ENCODE measurements at regions not wholly inside any gene's neighbourhood (a gene's known extent, or its start where the extent isn't known, plus 50 kb on each side); places are given as distances from the start of the nearest gene placed in this dataset.

DNA sequence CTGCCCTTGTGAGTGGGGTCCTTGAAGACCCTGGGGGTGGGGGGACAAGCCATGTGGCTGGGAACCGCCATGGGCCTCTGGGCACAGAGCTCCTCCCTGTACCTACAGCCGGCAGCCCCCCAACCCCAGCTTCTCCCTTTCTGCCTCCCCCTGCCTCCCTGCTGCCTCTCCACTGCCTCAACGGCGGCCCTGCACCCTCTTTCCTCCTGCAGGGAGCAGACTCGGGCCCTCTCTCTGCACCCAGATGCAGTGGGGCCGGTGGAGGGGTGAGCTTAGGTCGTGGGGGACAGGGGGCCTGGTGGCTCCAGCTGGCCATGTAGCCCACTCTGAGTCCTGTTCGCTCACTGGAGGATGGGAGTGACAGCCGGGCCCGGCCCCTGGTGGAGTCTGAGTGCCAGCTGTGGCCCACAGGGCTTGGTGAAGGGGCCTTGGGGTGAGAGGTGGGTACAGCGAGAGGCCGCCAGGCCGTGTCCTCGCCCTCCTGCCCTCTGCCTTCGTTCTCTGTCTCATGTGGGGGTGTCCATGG lies 139.3 kb upstream of the COL5A1 start:
- DNase-seq (ENCODE audit: low read depth), result no peak

DNA sequence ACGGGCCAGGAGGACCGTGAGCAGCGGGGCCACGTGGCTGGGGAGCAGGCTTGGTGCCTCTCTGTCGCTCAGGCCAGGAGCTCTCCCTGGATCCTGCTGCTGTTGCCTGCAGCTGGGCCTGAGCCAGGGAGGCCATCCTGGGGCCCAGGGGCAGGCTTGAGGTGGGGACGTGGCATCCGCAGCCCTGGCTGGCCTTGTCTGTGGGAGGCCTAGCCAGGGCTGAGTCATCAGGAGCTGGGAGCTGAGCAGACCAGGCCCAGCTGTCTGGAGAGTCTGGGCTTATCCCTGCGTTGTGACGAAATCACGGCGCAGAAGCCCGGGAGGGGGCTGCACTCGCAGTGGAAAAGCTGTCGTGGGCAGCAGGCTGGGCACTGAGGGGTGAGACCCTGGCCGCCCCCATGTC lies 138.8 kb upstream of the COL5A1 start:
- DNase-seq (ENCODE audit: low read depth), result peak; percentile 98

DNA sequence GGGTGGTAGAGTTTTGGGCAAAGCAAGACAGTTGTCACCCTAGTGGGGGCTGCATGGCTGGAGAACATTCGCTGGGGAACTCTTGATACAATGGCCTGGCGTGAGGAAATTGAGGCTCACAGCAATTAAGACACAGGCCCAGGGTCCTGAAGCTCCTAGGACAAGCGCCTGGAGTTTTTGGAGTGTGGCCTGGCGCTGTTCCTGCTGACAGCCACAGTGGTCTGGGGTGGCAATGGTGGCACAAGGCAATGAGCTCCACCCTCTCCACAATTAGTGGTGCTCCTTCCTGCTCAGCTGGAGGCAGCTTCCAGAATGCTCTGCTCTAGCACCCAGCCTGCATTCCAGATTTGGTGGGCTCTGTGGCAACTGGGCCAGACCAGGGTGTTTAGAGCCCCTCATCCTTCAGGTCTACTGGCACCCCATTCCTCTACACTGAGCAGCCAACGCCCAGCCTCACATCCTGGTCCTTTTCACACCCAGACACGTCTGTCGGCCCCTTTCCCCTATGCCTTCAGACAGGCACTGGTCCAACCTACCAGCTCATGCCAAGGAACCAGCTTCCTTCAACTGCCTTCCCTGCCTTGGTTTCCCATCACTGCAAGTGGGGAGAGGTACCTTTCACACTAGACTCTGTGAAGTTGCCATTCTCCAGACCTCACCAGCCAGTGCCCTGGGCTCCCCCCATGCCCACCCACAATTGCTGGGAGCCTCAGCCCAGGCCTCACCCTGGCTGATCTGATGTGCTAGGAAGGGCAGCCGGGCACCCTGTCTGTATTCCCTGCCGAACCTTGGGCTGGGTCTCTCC lies 138.1 kb upstream of the COL5A1 start:
- no peak for DNase-seq (ENCODE audit: low read depth)

DNA sequence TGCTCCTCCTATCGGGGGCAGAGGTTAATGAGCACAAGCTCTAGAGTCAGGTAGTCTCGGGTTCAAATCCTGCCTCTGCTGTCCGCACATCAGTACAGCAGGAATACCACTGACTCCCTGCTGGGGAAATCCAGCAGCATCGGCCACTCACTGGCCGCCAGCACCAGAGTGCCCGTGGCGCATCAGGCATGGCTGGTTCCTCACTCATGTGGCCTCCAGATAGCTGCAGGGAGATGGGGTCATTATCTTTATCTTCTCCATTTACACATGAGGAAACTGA lies 137.6 kb upstream of the COL5A1 start:
- no peak for DNase-seq (ENCODE audit: low read depth)

DNA sequence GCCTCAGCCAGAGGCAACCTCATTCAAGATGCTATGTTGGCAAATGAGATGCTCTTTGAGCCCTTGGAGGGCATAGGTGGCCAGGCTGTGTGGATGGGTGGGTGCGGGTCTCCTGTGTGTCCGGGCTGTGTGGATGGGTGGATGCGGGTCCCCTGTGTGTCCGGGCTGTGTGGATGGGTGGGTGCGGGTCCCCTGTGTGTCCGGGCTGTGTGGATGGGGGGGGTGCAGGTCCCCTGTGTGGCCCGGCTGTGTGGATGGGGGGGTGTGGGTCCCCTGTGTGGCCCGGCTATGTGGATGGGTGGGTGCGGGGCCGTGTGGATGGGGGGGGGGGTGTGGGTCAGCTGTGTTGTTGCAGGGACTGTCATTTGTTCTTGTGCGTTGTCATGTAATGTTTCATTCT lies 136.6 kb upstream of the COL5A1 start:
- no peak for DNase-seq (ENCODE audit: low read depth)

DNA sequence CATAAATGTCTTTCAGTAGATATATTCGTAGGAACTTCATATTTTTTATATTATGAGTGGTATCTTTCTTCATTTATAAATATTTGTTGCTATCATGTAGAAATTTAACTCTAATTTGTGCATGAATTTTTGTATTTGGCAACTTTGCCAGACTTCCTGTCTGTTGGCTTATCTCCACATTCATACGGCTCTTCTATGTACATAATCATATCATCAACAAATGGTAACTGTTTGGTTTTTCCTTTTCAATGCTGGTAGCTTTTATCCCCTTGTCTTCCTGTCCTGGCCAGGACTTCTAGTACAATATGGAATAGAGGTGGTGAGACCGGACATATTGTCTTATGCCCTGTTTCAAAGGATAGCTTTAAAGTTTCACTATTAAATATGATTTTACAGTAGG lies 132.3 kb upstream of the COL5A1 start:
- no peak for DNase-seq (ENCODE audit: low read depth)

DNA sequence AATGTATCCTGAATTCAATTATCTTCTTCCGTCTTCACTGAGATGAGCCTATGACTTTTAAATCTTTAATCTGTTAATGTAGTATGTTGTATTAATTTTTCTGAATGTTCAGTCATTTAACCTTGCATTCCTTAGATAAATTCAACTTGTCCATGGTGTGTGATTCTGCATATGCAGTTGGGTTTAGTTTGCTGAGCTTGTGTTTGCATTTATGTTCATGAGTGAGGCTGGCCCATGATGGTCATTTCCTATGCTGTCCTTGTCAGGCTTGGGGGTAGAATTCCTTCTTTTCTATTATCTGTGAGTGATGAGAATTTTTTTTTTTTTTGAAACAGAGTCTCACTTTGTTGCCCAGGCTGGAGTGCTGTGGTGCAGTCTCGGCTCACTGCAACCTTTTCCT lies 131.8 kb upstream of the COL5A1 start:
- no peak for DNase-seq (ENCODE audit: low read depth)

DNA sequence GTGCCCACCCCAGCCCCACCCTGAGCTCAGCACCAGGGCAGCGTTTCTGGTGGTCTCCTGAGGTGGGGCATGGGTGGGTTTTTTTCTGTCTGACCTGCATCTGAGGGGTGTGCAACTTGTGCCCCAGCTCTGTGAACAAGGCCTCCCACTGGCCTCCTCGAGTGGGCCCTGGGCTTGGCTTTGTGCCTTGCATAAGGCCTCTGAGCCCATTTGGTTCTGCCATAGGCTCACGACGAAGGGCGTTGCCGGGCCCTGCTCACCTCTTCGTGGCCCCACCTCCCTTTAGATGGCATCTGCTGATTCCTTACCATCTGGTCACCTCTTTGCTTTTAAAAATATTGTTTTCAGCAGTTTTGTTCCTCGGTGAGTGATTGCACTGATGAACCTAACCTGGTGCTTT lies 127.1 kb upstream of the COL5A1 start:
- no peak for DNase-seq (ENCODE audit: low read depth)

DNA sequence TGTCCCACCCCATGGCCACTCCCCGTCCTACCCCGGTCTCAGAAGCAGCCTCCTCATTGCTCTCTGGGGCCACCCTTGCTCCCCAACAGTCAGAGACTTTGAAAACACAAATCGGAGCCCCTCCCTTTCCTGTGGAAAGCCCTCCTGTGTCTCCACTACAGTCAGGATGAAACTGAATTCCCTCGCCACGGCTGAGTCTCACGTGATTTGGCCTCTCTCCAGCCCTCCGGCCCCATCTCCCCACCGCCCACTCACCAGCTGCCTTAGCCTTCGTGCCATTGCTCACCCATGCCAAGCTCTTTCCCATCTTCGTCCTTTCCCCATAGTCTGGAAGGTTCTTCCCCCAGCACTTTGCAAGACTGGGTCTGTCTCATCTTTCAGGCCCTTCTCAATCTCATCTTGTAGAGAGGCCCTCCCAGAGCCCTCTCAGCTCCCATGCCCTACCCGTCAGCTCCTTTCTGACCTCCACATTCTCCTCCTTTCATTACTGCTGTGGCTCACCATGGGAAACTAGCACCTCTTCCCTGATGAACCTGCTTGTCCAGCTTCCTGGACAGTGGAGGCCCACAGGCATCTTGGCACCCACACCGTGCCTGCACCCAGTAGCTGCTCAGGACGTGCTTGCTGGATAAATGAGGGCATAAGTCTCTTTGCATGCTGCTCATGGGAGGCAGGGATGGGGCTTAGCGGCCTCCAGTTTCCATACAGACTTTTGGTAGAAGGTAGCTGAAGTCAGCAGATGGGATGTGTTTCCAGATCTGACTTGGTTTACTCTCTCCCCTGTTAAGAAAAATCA lies 126.4 kb upstream of the COL5A1 start:
- no peak for DNase-seq (ENCODE audit: low read depth)

DNA sequence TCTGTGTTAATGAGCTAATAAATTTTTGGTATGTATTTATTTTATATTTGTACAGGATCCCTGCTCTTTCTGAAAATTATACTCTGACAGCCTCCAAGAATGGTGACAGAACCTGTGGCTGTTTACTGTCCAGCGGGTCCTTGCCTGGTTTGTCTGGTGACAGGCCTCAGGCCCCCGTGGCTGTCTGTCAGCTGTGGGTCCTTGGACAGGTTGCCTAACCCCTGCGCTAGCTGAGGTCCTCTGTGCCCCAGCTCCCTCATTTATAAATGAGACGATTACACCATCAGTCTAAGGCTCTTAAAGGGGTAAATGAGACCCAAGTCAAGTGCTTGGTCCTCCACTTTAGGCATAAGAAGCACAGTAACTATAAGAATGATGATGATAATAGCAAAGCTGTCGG lies 125.1 kb upstream of the COL5A1 start:
- no peak for DNase-seq (ENCODE audit: low read depth)

DNA sequence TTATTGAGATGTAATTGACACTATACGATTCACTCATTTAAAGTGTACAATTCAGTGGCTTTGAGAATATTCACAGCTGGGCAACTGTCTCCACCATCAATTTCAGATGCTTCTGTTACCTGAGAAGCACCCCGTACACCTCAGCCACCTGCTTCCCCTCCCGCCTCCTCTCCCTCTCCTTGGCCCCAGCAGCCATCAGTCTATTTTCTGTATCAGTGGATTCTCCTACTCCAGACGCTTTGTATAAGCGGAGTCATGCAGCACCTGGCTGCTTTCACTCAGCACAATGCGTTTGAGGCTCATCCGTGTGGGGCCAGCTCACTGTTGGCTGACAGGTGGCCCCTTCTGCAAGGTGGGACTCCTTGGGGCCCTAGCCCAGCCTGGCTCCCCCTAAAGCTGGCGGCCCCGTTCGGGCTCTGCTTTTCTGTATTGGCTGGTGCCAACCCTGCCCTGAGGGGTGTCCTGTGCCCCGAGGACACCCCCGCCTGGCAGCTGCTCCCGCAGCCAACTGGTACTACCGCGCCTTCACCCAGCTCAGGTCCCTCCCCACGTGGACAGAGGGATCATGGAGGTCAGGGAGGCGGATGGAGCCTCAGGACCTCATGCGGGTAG lies 124.4 kb upstream of the COL5A1 start:
- DNase-seq (ENCODE audit: low read depth), result no peak

DNA sequence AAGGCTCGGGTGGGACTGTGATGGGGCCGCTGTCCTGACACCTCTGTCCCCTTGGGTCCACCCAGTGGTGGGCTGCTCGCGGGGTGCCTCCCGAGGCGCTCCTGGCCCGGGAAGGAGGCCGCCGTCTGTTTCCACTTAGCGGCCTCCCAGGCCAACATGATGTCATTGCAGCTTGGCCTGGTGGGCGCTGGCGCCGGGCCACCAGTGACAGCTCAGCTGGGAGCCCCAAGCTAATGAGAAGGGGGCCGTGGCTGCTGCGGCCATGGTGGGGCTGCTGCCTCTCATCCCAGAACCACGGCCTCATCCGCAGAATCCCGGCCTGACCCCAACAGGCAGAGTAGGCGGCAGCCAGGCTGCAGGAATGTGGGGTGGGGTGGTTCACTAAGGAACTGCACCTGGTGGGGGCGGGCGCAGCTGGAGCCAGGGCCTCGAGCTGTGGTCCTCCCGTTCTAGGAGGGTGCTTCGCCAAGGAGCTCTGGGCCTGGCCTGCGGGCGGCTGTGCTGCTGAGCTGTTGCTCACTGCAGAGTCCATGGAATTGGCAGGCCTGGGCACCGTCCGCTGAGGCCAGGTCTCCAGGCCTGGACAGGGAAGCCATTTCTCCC lies 123.5 kb upstream of the COL5A1 start:
- peak; percentile 39 for DNase-seq (ENCODE audit: low read depth)

DNA sequence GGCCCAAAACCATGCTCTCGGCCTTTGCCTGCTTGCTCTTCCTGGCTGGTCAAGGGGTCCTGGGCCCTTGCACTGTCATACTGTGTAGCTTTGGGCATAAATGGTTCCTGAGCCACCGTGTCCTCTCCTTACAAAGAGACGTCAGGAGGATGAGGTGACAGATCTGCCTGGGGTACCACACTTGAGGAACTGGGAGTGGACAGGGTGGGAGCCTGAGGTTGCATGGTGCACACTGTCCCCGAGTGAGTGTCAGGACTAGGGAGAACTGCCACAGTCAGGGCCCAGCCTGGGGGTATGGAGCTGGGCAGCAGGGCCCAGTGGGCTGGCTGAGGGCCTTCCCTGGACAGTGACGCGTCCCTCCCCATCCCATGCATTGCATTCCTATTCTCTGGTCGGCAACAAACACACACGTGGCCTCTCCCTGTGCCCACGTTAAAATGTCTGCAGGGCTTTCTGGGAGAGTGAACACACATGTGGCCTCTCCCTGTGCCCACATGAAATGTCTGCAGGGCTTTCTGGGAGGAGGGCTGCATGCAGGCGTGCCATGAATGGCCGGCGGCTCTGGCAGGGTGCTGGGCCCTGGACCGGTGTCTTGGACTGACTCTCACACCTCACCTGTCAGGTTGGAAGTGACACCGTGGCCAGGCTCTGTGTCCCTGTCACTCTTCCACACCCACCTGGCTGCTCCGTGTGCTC lies 122.1 kb upstream of the COL5A1 start:
- no peak for DNase-seq (ENCODE audit: low read depth)

DNA sequence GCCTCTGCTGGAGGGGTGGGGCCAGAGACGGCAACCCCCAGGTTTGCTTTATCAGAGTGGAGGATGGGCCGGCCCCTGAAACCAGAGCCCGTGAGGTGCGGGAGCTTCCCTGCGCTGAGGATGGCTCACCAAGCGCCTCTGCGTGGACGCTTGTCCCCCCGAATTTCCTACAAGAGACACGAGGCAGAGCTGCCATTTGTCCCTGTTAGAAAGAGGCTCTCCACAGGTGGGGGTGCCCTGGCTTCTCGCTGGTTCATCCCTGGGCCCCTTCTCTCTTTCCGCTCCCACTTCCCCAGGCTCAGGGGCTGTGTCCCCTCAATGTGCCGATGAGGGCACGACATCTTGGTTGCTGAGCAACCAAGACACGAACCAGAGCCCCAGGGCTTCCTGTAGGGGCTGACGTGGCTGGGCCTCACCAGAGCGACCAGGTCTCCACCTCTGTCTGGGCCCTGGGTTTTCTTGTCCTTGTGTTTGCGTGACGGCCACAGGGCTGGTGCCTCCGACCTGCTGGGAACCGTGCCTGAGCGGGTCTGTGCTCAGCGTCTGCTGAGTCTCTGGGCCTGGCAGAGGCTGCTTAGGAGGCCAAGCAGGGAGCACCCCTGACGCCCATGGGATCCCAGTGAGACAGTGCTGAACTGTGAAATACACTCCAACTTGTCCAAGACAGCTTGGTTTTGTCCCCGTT lies 119.6 kb upstream of the COL5A1 start:
- DNase-seq (ENCODE audit: low read depth), result no peak

DNA sequence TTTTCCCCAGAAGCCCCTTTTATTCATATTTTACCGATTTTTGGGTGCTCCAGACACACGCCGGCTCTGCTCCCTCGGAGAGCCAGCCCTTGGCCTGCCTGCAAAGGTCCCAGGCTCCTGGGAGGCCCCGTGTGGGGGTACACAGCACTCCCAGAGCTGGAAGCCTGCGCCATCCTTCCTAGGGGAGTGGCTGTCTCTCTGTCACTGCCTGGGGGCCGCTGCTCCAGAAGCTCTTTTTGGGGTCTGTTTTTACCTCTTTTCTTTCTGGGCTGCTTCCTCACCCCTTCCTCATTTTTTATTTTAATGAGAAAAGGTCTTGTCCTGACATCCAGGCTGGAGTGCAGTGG lies 119.1 kb upstream of the COL5A1 start:
- no peak for DNase-seq (ENCODE audit: low read depth)

DNA sequence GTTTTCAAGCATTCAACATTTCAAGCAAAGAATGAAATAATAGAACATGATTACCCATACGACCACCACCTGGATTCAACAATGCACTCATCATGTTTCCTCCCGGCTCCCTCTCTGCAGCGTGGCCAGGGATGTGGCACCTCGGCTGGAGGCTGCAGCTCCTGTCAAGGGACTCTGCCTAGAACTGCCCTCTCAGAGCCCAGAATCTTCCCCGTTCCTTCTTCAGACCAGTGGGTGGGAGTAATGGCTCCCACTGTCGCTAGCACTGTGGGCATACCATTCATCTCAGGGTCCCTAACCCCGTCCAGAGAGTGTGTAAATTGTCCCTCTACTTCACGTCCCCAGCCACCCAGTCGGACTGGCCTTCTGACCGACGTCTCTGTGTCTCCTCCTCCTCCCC lies 118.6 kb upstream of the COL5A1 start:
- no peak for DNase-seq (ENCODE audit: low read depth)

DNA sequence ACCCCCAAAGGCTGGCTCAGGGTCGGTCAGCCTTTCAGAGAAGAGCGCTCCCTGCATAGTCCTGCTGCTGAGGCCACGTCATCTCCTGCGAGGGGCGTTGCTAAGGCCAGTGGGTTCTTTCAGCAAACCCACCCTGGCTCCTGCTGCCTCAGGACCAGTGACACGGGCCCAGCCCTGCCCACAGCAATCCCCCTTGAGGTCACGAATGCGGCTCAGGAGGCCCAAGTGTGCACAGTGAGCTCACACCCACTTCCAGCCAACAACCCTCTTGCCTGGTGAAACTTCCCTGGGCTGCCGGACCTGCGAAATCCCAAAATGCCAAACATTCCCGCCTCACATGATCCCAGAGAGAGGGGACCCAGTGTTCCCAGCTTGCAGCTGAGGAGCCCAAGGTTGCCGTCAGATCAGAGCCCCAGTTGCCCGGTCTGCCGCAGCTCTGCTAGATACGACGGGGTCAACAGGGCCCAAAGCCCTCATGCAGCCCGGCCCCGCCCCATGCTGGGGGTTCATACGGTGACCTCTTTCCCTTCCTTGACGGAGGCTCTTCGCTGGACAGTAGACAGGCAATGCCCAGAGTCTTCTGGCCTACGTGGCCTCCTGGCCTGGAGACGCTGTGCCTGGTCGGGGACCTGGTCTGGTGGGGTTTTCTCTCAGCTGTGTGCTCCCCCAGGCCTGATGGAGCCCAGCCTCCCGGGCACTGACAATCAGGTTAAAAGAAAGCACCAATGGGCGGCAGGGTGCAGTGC lies 116.4 kb upstream of the COL5A1 start:
- DNase-seq (ENCODE audit: low read depth), result no peak

DNA sequence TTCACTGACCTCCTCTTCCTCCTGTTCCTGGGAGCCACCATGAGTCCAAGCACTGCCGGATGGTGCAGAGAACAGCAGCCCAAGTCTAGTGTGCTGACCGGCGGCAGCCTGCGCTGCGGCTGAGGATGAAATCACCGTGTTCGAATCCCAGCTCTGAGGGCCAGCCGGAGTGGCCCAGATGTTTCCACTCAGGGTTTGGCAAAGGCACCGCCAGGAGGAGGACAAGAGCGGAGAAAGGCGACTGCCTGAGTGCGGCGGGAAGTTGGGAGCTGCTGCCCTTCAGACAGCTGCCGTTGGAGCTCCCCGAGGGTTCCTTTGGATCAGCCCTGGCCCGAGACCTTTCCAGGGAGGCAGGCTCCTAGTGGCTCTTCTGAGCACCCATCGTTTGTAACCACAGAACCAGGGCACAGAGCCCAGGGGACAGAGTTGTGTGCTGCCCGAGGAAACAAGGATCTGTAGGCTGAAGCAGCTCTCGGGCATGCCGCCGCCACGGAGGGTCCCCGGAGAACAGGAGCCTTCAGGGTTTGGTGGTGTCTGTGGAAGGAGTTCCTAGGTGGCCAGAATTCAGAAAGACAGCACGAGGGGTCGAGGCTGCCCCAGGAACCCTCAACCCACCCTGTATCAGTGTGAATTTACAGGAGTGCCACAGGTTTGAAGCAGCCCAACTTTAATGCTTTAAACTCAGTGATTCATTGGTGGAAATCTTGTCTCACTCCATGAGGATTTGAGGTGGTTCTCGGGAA lies 115.6 kb upstream of the COL5A1 start:
- peak; percentile 63 for DNase-seq (ENCODE audit: low read depth)

DNA sequence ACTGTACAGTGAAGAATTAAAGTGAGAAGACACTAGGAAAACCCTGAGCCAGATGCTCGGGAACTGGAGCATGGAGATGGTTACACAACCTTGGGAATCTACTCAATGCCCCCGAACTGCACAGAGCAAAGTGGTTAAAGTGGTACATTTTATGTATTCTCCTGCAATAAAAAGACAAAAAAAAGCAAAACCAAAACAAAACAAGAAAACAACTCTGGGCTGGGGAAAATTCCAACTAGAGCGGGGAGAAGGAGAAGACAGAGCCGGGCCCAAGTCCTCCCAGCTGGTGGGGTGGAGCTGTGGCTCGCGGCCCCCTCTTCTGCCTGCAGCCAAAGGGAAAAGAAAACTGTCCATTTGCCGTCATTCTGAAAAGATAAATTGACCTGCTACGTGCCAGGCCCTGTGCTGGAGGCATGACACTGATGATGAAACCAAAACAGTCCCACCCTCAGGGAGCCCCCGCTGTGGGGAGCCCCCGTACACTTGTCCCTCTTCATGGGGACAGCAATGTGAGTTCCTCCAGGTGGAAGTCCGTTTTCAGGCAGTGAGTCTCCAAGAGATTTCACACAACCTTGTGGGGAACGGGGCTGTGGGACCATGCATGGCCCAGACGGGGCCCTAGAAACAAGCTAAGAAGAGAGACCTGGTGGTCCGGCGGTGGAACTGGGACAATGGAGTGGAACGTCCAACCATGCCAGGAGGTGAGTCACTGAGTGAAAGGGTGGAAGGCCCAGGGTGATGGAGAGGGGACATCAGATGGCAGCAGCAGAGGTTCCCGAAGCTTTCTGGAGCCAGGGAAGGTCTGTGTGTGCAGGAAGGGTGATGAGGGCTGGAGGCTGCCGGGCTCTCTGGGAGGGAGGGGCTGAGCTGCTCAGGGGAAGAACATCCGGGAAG lies 114.8 kb upstream of the COL5A1 start:
- DNase-seq (ENCODE audit: low read depth), result peak; percentile 58
